Neuronal stem cell (in vitro differentiated cells): ENCODE measurements at regions not wholly inside any gene's neighbourhood (a gene's known extent, or its start where the extent isn't known, plus 50 kb on each side); places are given as distances from the start of the nearest gene placed in this dataset.

ENCODE experiments used
- DNase-seq: peaks from one replicate; pipeline ENCODE4 v3.0.0-alpha.2; 2013; ENCODE audit warnings: low spot score
- H2AFZ ChIP-seq: one replicate; pipeline ENCODE4 v1.6.1; 2013; ENCODE audit warnings: mild to moderate bottlenecking, low read length, inconsistent platforms
- H2AK5ac ChIP-seq: 2 replicates; pipeline ENCODE4 v1.6.1; 2013; ENCODE audit warnings: low read depth, mild to moderate bottlenecking, inconsistent platforms, low read length, moderate library complexity, mixed read lengths
- H2BK120ac ChIP-seq: 2 replicates; pipeline ENCODE4 v1.6.1; 2013; ENCODE audit warnings: low read depth, mild to moderate bottlenecking, inconsistent platforms, low read length, moderate library complexity, mixed read lengths
- H2BK12ac ChIP-seq: one replicate; pipeline ENCODE4 v1.6.1; 2013; ENCODE audit warnings: low read length, inconsistent platforms
- H2BK15ac ChIP-seq: 2 replicates; pipeline ENCODE4 v1.6.1; 2013; ENCODE audit warnings: mild to moderate bottlenecking, low read length, inconsistent platforms, mixed read lengths
- H2BK5ac ChIP-seq: one replicate; pipeline ENCODE4 v1.6.1; 2013; ENCODE audit warnings: inconsistent platforms, mild to moderate bottlenecking, low read length, moderate library complexity
- H3K14ac ChIP-seq: one replicate; pipeline ENCODE4 v1.6.1; 2013; ENCODE audit warnings: low read length, inconsistent platforms
- H3K18ac ChIP-seq: 2 replicates; pipeline ENCODE4 v1.6.1; 2013; ENCODE audit warnings: low read length, inconsistent platforms
- H3K23ac ChIP-seq: 2 replicates; pipeline ENCODE4 v1.6.1; 2013; ENCODE audit warnings: low read depth, mild to moderate bottlenecking, mixed read lengths, low read length, inconsistent platforms; ENCODE audit not compliant: poor library complexity
- H3K27ac ChIP-seq: replicated peaks from 3 replicates; pipeline ENCODE4 v1.5.1; 2013; ENCODE audit warnings: low read length, inconsistent platforms
- H3K27me3 ChIP-seq, 3 experiments: 2 replicates each; pipeline ENCODE4 v1.6.1; 2013; ENCODE audit warnings: low read length in 3 of 3, mild to moderate bottlenecking in 2 of 3, inconsistent platforms in 1 of 3, low read depth in 1 of 3, mixed read lengths in 1 of 3, moderate library complexity in 1 of 3; ENCODE audit not compliant: control insufficient read depth in 3 of 3, insufficient read depth in 3 of 3
- H3K36me3 ChIP-seq, 2 donors: replicated peaks in 1 of 2; 2 replicates each; pipeline ENCODE4 v1.6.1; 2013; ENCODE audit warnings: low read length in 2 of 2; ENCODE audit not compliant: control insufficient read depth in 2 of 2, insufficient read depth in 2 of 2
- H3K4ac ChIP-seq: 2 replicates; pipeline ENCODE4 v1.6.1; 2013; ENCODE audit warnings: inconsistent platforms, mild to moderate bottlenecking, low read length, moderate library complexity
- H3K4me1 ChIP-seq, 2 donors: 1 replicate in 1 of 2; 2 replicates in 1 of 2; pipeline ENCODE4 v1.6.1; 2013; ENCODE audit warnings: low read length in 2 of 2, low read depth in 1 of 2; ENCODE audit not compliant: control insufficient read depth in 2 of 2, insufficient read depth in 1 of 2
- H3K4me2 ChIP-seq: one replicate; pipeline ENCODE4 v1.6.1; 2013; ENCODE audit warnings: mild to moderate bottlenecking, low read length, inconsistent platforms; ENCODE audit not compliant: insufficient read depth, poor library complexity, severe bottlenecking
- H3K4me3 ChIP-seq, 2 donors: 2 replicates each; pipeline ENCODE4 v1.5.1; 2013; ENCODE audit warnings: low read length in 2 of 2, mild to moderate bottlenecking in 2 of 2, inconsistent platforms in 1 of 2, moderate library complexity in 1 of 2
- H3K79me1 ChIP-seq: one replicate; pipeline ENCODE4 v1.6.1; 2013; ENCODE audit warnings: low read depth, mild to moderate bottlenecking, inconsistent platforms, low read length, moderate library complexity
- H3K9ac ChIP-seq: one replicate; pipeline ENCODE4 v1.6.1; 2013; ENCODE audit warnings: mild to moderate bottlenecking, low read depth, low read length, inconsistent platforms; ENCODE audit not compliant: poor library complexity
- H3K9me3 ChIP-seq, 2 donors: replicated peaks in 1 of 2; 2 replicates each; pipeline versions ENCODE3 to v1.6.1; 2013; ENCODE audit warnings: low read length in 2 of 2, mild to moderate bottlenecking in 2 of 2, inconsistent platforms in 1 of 2, low read depth in 1 of 2, mixed read lengths in 1 of 2, moderate library complexity in 1 of 2; ENCODE audit not compliant: control insufficient read depth in 2 of 2, insufficient read depth in 1 of 2
- H4K8ac ChIP-seq: one replicate; pipeline ENCODE4 v1.6.1; 2013; ENCODE audit warnings: low read depth, mild to moderate bottlenecking, inconsistent platforms, low read length, moderate library complexity
- H4K91ac ChIP-seq: one replicate; pipeline ENCODE4 v1.6.1; 2013; ENCODE audit warnings: low read length, low read depth, mild to moderate bottlenecking, inconsistent platforms; ENCODE audit not compliant: poor library complexity
- WGBS, 2 donors: extraction: QIAGEN DNeasy Blood & Tissue Kit; methylation state at CpG; one replicate each; pipeline ENCODE4 v1.1.7; 2013; ENCODE audit warnings: missing lambda C conversion rate in 2 of 2, mixed read lengths in 1 of 2; ENCODE audit not compliant: insufficient read length in 2 of 2, insufficient replicate concordance in 1 of 2; ENCODE audit errors: extremely low coverage in 2 of 2; 5-methylcytosine and 5-hydroxymethylcytosine counted together

DNA sequence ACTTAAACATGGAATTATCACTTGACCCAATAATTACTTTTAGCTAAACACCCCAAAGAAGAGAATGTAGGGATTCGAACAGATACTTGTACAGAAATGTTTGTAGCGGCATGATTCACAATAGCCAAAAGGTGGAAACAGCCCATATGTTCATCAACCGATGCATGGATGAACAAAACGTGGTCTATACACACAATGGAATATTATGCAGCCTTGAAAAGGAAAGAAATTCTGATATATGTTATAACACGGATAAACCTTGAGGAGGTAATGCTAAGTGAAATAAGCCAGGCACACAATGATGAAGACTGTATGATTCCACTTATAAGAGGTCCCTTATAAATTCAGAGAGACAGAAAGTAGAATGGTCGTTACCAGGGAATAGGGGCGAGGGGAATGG is 659.4 kb downstream of the MED13L start:
- no peaks in the 10 kb centered on the region for H3K79me1 ChIP-seq
- H2BK120ac ChIP-seq: no peak overlapping the region
- no peak overlapping the region for H3K18ac ChIP-seq
- no peak overlapping the region for H3K4me2 ChIP-seq
- H3K4ac ChIP-seq: no peak overlapping the region
- DNase-seq: no peak
- no peak overlapping the region for H2BK5ac ChIP-seq
- H3K27ac ChIP-seq: no peak overlapping the region
- H3K9ac ChIP-seq: no peak overlapping the region
- H2BK12ac ChIP-seq: no peak overlapping the region
- H3K36me3 ChIP-seq: no peaks in the 10 kb centered on the region
- H3K23ac ChIP-seq: no peak overlapping the region
- H2AK5ac ChIP-seq: no peak overlapping the region
- H4K91ac ChIP-seq: no peak overlapping the region
- no peaks in the 10 kb centered on the region for H3K9me3 ChIP-seq
- H3K14ac ChIP-seq: no peak overlapping the region
- H3K4me1 ChIP-seq: peaks cover 0 to 2% of the 10 kb centered on the region in 2 donors
- no peak overlapping the region for H2BK15ac ChIP-seq
- H4K8ac ChIP-seq: no peak overlapping the region
- no peaks in the 10 kb centered on the region for H3K27me3 ChIP-seq
- WGBS, 2 donors: no CpG with 5 or more reads among the region's 7 CpGs
- H2AFZ ChIP-seq: no peak overlapping the region
- H3K4me3 ChIP-seq: no peak overlapping the region

DNA sequence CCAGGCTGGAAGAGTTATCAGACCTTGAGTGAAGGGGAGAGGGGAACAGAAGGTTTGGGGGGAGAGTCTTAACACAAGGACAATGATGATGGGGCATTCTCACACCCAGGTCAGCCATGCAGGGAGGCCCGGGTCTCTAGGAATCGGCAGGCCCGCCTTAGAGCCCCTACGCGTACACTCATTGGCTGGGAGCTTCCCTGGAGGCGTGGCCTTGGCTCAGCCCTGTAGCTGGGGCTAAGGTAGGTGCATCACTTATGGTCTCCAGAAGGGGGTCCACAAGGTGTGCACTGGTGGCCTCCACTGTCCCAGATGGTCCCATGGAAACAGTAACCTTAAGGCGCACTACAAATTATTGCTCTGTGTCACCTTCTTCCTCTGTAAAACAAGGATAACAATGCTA is 660.1 kb downstream of the MED13L start:
- no peak overlapping the region for H3K9ac ChIP-seq
- H3K23ac ChIP-seq: no peak overlapping the region
- no peak overlapping the region for H2AK5ac ChIP-seq
- DNase-seq: no peak
- H3K27ac ChIP-seq: no peak overlapping the region
- H4K91ac ChIP-seq: no peak overlapping the region
- H2BK5ac ChIP-seq: no peak overlapping the region
- no peak overlapping the region for H3K14ac ChIP-seq
- H2BK15ac ChIP-seq: no peak overlapping the region
- no peak overlapping the region for H4K8ac ChIP-seq
- no peaks in the 10 kb centered on the region for H3K79me1 ChIP-seq
- no peaks in the 10 kb centered on the region for H3K9me3 ChIP-seq
- H3K4ac ChIP-seq: no peak overlapping the region
- H2AFZ ChIP-seq: no peak overlapping the region
- H2BK120ac ChIP-seq: no peak overlapping the region
- no peak overlapping the region for H2BK12ac ChIP-seq
- no peaks in the 10 kb centered on the region for H3K27me3 ChIP-seq
- H3K18ac ChIP-seq: no peak overlapping the region
- no peak overlapping the region for H3K4me3 ChIP-seq
- no peak overlapping the region for H3K4me2 ChIP-seq
- no CpG with 5 or more reads among the region's 7 CpGs for WGBS, 2 donors
- peaks cover 0 to 2% of the 10 kb centered on the region in 2 donors for H3K4me1 ChIP-seq
- no peaks in the 10 kb centered on the region for H3K36me3 ChIP-seq

DNA sequence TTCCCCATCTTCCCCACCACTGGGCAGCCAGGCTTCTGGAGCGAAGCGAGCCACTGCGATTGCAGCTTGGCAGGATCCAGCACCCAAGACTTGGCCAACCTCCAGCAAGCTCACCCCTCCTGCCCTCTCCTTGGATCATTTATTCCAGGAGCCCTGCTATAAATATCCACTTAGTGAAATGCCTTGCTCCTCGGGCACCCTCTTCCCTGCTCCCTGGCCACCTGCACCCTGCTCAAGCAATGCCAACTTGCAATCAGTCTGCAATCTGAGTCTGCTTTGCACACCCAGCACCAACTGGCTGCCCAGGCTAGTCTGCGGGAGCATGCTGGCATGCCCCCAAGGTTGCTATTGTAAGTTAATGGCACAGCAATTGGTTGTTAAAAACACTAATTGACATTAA is 666.0 kb downstream of the MED13L start:
- H2BK5ac ChIP-seq: no peak overlapping the region
- H3K4me1 ChIP-seq: peaks cover 0 to 2% of the 10 kb centered on the region in 2 donors
- no peaks in the 10 kb centered on the region for H3K9me3 ChIP-seq
- H3K4me3 ChIP-seq: no peak overlapping the region
- no peak overlapping the region for H4K8ac ChIP-seq
- H2AK5ac ChIP-seq: no peak overlapping the region
- H2BK120ac ChIP-seq: no peak overlapping the region
- no peak overlapping the region for H2BK12ac ChIP-seq
- H2BK15ac ChIP-seq: no peak overlapping the region
- peak overlapping the region; percentile 82 for H3K18ac ChIP-seq
- no peaks in the 10 kb centered on the region for H3K36me3 ChIP-seq
- H2AFZ ChIP-seq: no peak overlapping the region
- peak overlapping the region; percentile 74 for H3K9ac ChIP-seq
- no peak for DNase-seq
- no peak overlapping the region for H3K4ac ChIP-seq
- H3K23ac ChIP-seq: no peak overlapping the region
- H3K79me1 ChIP-seq: no peaks in the 10 kb centered on the region
- no CpG with 5 or more reads among the region's 5 CpGs for WGBS, 2 donors
- H3K14ac ChIP-seq: no peak overlapping the region
- H3K4me2 ChIP-seq: no peak overlapping the region
- no peak overlapping the region for H3K27ac ChIP-seq
- no peak overlapping the region for H4K91ac ChIP-seq
- H3K27me3 ChIP-seq: no peaks in the 10 kb centered on the region

DNA sequence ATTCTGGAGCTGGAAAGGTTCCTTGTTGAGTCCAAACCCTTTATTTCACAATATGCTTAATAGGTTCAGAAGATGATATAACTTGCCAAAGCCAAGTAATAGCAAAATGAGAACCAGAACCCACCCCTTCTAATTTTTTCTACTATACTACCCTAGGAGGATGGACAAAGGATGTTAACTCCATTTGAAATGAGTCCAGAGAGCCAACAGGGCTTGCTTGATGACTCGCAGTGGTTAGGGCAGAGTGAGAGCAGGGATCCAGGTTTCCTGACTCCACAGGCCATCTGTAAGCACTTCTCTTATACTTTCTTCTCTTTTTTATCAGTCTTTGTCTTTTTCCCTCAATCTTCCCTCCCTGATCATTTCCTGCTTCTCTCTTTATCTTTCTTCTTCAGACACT is 668.1 kb downstream of the MED13L start:
- no peaks in the 10 kb centered on the region for H3K36me3 ChIP-seq
- no peaks in the 10 kb centered on the region for H3K79me1 ChIP-seq
- H3K4me3 ChIP-seq: no peak overlapping the region
- no peak overlapping the region for H2BK5ac ChIP-seq
- H2AK5ac ChIP-seq: no peak overlapping the region
- WGBS, 2 donors: no CpG with 5 or more reads among the region's 1 CpG
- no peaks in the 10 kb centered on the region for H3K27me3 ChIP-seq
- peaks cover 0 to 2% of the 10 kb centered on the region in 2 donors for H3K4me1 ChIP-seq
- DNase-seq: no peak
- no peak overlapping the region for H2BK12ac ChIP-seq
- H4K8ac ChIP-seq: no peak overlapping the region
- H4K91ac ChIP-seq: no peak overlapping the region
- H3K23ac ChIP-seq: no peak overlapping the region
- H2BK120ac ChIP-seq: no peak overlapping the region
- no peaks in the 10 kb centered on the region for H3K9me3 ChIP-seq
- H3K4me2 ChIP-seq: no peak overlapping the region
- H3K4ac ChIP-seq: no peak overlapping the region
- no peak overlapping the region for H3K18ac ChIP-seq
- H3K9ac ChIP-seq: no peak overlapping the region
- no peak overlapping the region for H3K27ac ChIP-seq
- no peak overlapping the region for H2BK15ac ChIP-seq
- no peak overlapping the region for H3K14ac ChIP-seq
- no peak overlapping the region for H2AFZ ChIP-seq
